Adrenal gland (tissue), 5 donors: ENCODE measurements at regions not wholly inside any gene's neighbourhood (a gene's known extent, or its start where the extent isn't known, plus 50 kb on each side); places are given as distances from the start of the nearest gene placed in this dataset.
"Not testable (repeated sequence)": the region's sequence is repeated elsewhere in the genome, so short reads cannot be mapped to it uniquely, and the experiment has no call there.

Experiments
- CTCF ChIP-seq, 6 experiments: fragments of 450-650 bp in 4 of 6; fragments of 200-600 bp in 2 of 6; sonication (generic) in 1 of 6; IDR thresholded peaks; 1 replicate in 5 of 6; 2 replicates in 1 of 6; pipeline versions ENCODE4 v1.5.1 to v1.8.0; 2016 to 2021; ENCODE audit warnings: antibody characterized with exemption in 6 of 6, mild to moderate bottlenecking in 2 of 6, moderate library complexity in 1 of 6
- POLR2A ChIP-seq, 2 donors: fragments of 450-650 bp; IDR thresholded peaks; one replicate each; pipeline ENCODE4 v1.6.1; 2017; ENCODE audit warnings: antibody characterized with exemption in 2 of 2, mild to moderate bottlenecking in 2 of 2, moderate library complexity in 1 of 2
- donor health status: DM: no; HTN: no; CAD: no.

- not testable (repeated sequence) for TF ChIP-seq CTCF, POLR2A (IDR thresholded peaks at IDR 0.05)
These were observed 197.1 kb upstream of the HAAO start for GRCh38 chr2:42989283-42990081.
